Esophagus (tissue), 2 donors: ENCODE measurements at regions not wholly inside any gene's neighbourhood (a gene's known extent, or its start where the extent isn't known, plus 50 kb on each side); places are given as distances from the start of the nearest gene placed in this dataset.

Experiments used
- H3K27ac ChIP-seq, 2 donors: one replicate each; pipeline ENCODE4 v1.5.1; 2013; ENCODE audit warnings: low read depth in 2 of 2, mild to moderate bottlenecking in 2 of 2, inconsistent platforms in 1 of 2, low read length in 1 of 2, moderate library complexity in 1 of 2
- H3K27me3 ChIP-seq, 2 donors: one replicate each; pipeline ENCODE4 v1.6.1; 2013; ENCODE audit warnings: low read length in 2 of 2, control low read depth in 1 of 2, mild to moderate bottlenecking in 1 of 2; ENCODE audit not compliant: insufficient read depth in 2 of 2, control insufficient read depth in 1 of 2
- H3K36me3 ChIP-seq, 2 donors: one replicate each; pipeline ENCODE4 v1.6.1; 2013; ENCODE audit warnings: low read length in 1 of 2; ENCODE audit not compliant: control insufficient read depth in 2 of 2, insufficient read depth in 2 of 2
- H3K4me1 ChIP-seq, 2 donors: one replicate each; pipeline ENCODE4 v1.6.1; 2013; ENCODE audit warnings: low read length in 1 of 2; ENCODE audit not compliant: control insufficient read depth in 2 of 2, insufficient read depth in 2 of 2
- H3K4me3 ChIP-seq, 2 donors: one replicate each; pipeline ENCODE4 v1.5.1; 2013; ENCODE audit warnings: low read length in 2 of 2, mild to moderate bottlenecking in 2 of 2, low read depth in 1 of 2, moderate library complexity in 1 of 2
- H3K9me3 ChIP-seq, 2 donors: one replicate each; pipeline ENCODE4 v1.6.1; 2013; ENCODE audit warnings: mild to moderate bottlenecking in 2 of 2, low read depth in 1 of 2, low read length in 1 of 2, moderate library complexity in 1 of 2; ENCODE audit not compliant: control insufficient read depth in 2 of 2, insufficient read depth in 1 of 2
- WGBS, 2 donors: extraction: QIAGEN DNeasy Blood & Tissue Kit; methylation state at CpG; one replicate each; pipeline ENCODE4 v1.1.7; 2013; 5-methylcytosine and 5-hydroxymethylcytosine counted together
- donor health status: healthy with polysubstance abuse.
- donor health status: Bipolar disorder and iron deficiency.

- WGBS, 2 donors, result 81 to 87% methylated on average over 5 of the region's 5 CpGs
- Histone ChIP-seq H3K4me3 (no peak overlapping the region), H3K4me1 (peaks cover 0 to 3% of the 10 kb centered on the region in 2 donors), H3K9me3 (no peaks in the 10 kb centered on the region), H3K27ac (no peak overlapping the region), H3K27me3 (no peaks in the 10 kb centered on the region), H3K36me3 (no peaks in the 10 kb centered on the region)
Measured at GRCh38 chr1:201609661-201610318, 70.9 kb downstream of the NAV1 start.

GRCh38 chr1:201610858-201611257, 71.9 kb downstream of the NAV1 start:
- Histone ChIP-seq H3K27ac (no peak overlapping the region), H3K36me3 (no peaks in the 10 kb centered on the region), H3K4me1 (peaks cover 0 to 3% of the 10 kb centered on the region in 2 donors), H3K27me3 (no peaks in the 10 kb centered on the region), H3K4me3 (no peak overlapping the region), H3K9me3 (no peaks in the 10 kb centered on the region)
- 42 to 59% methylated on average over 3 of the region's 3 CpGs for WGBS, 2 donors

GRCh38 chr1:201612645-201613044, 73.7 kb downstream of the NAV1 start:
- no peaks in the 10 kb centered on the region for H3K36me3 ChIP-seq
- no peaks in the 10 kb centered on the region for H3K9me3 ChIP-seq
- WGBS, 2 donors, result 81 to 86% methylated on average over 4 of the region's 4 CpGs
- no peaks in the 10 kb centered on the region for H3K27me3 ChIP-seq
- no peak overlapping the region for H3K27ac ChIP-seq
- H3K4me3 ChIP-seq, result no peak overlapping the region
- peaks cover 0 to 3% of the 10 kb centered on the region in 2 donors for H3K4me1 ChIP-seq

- no peaks in the 10 kb centered on the region for H3K36me3 ChIP-seq
- WGBS, 2 donors, result 26 to 27% methylated on average over 22 of the region's 22 CpGs
Measured at GRCh38 chr1:201614262-201615015, 75.5 kb downstream of the NAV1 start.

GRCh38 chr1:201617157-201617556, 78.2 kb downstream of the NAV1 start:
- H3K36me3 ChIP-seq, result no peaks in the 10 kb centered on the region
- H3K9me3 ChIP-seq, result no peaks in the 10 kb centered on the region
- peaks cover 0 to 3% of the 10 kb centered on the region in 2 donors for H3K4me1 ChIP-seq
- H3K27me3 ChIP-seq, result no peaks in the 10 kb centered on the region
- WGBS, 2 donors, result 78 to 85% methylated on average over 3 of the region's 3 CpGs
- H3K4me3 ChIP-seq, result no peak overlapping the region
- no peak overlapping the region for H3K27ac ChIP-seq

More at GRCh38 chr1:201614262-201615015, 75.5 kb downstream of the NAV1 start:
- Histone ChIP-seq H3K4me1 (peaks cover 0 to 3% of the 10 kb centered on the region in 2 donors), H3K27me3 (no peaks in the 10 kb centered on the region), H3K4me3 (no peak overlapping the region), H3K9me3 (no peaks in the 10 kb centered on the region), H3K27ac (no peak overlapping the region)

GRCh38 chr1:201618389-201618788, 79.5 kb downstream of the NAV1 start:
- H3K27ac ChIP-seq, result no peak overlapping the region
- no peaks in the 10 kb centered on the region for H3K27me3 ChIP-seq
- H3K4me3 ChIP-seq, result no peak overlapping the region
- H3K9me3 ChIP-seq, result no peaks in the 10 kb centered on the region
- peaks cover 0 to 3% of the 10 kb centered on the region in 2 donors for H3K4me1 ChIP-seq
- WGBS, 2 donors, result 84 to 95% methylated on average over 3 of the region's 3 CpGs
- H3K36me3 ChIP-seq, result peaks cover 0 to under 1% of the 10 kb centered on the region in 2 donors

GRCh38 chr1:201618905-201619304, 80.0 kb downstream of the NAV1 start:
- WGBS, 2 donors, result 86 to 89% methylated on average over 5 of the region's 5 CpGs

GRCh38 chr1:201619513-201619912, 80.6 kb downstream of the NAV1 start:
- Histone ChIP-seq H3K4me3 (no peak overlapping the region), H3K36me3 (peaks cover 0 to 2% of the 10 kb centered on the region in 2 donors), H3K4me1 (no peaks in the 10 kb centered on the region), H3K27me3 (no peaks in the 10 kb centered on the region), H3K9me3 (no peaks in the 10 kb centered on the region), H3K27ac (no peak overlapping the region)
- 92 to 93% methylated on average over 1 of the region's 1 CpG for WGBS, 2 donors

More at GRCh38 chr1:201618905-201619304, 80.0 kb downstream of the NAV1 start:
- no peak overlapping the region for H3K27ac ChIP-seq
- no peak overlapping the region for H3K4me3 ChIP-seq
- H3K36me3 ChIP-seq, result peaks cover 0 to 2% of the 10 kb centered on the region in 2 donors
- H3K4me1 ChIP-seq, result peaks cover 0 to 3% of the 10 kb centered on the region in 2 donors
- H3K27me3 ChIP-seq, result no peaks in the 10 kb centered on the region
- H3K9me3 ChIP-seq, result no peaks in the 10 kb centered on the region

- Histone ChIP-seq H3K27me3 (no peaks in the 10 kb centered on the region), H3K4me3 (no peak overlapping the region), H3K27ac (no peak overlapping the region), H3K4me1 (no peaks in the 10 kb centered on the region), H3K9me3 (no peaks in the 10 kb centered on the region), H3K36me3 (peaks cover 0 to 2% of the 10 kb centered on the region in 2 donors)
- 79 to 84% methylated on average over 4 of the region's 4 CpGs for WGBS, 2 donors
Measured at GRCh38 chr1:201622353-201622752, 83.4 kb downstream of the NAV1 start.
